Uterus (tissue), 3 donors: ENCODE measurements at regions not wholly inside any gene's neighbourhood (a gene's known extent, or its start where the extent isn't known, plus 50 kb on each side); places are given as distances from the start of the nearest gene placed in this dataset.

Experiments
- DNase-seq, 2 donors: peaks; one replicate each; pipeline ENCODE4 v3.0.0-alpha.2; 2019 to 2020
- H3K27ac ChIP-seq, 2 donors: fragments of 200-600 bp; sonication (generic); 1 replicate in 1 of 2; 2 replicates in 1 of 2; pipeline ENCODE4 v1.5.1; 2016 to 2018
- H3K27me3 ChIP-seq, 2 donors: fragments of 200-600 bp; sonication (generic); one replicate each; pipeline ENCODE4 v1.5.1; 2018 to 2019; ENCODE audit warnings: control low read depth in 1 of 2
- H3K36me3 ChIP-seq, 2 donors: fragments of 200-600 bp; sonication (generic); one replicate each; pipeline ENCODE4 v1.5.1; 2019; ENCODE audit warnings: control low read depth in 1 of 2
- H3K4me1 ChIP-seq, 2 donors: fragments of 200-600 bp; sonication (generic); one replicate each; pipeline ENCODE4 v1.5.1; 2018 to 2019; ENCODE audit warnings: control low read depth in 1 of 2
- H3K4me3 ChIP-seq, 2 donors: fragments of 200-600 bp; sonication (generic); 1 replicate in 1 of 2; 2 replicates in 1 of 2; pipeline ENCODE4 v1.5.1; 2018 to 2019; ENCODE audit warnings: mild to moderate bottlenecking in 1 of 2
- H3K9me3 ChIP-seq, 2 donors: fragments of 200-600 bp; sonication (generic); one replicate each; pipeline ENCODE4 v1.5.1; 2019; ENCODE audit warnings: control low read depth in 1 of 2
- POLR2A ChIP-seq, 2 donors: fragments of 450-650 bp; IDR thresholded peaks; one replicate each; pipeline ENCODE4 v1.6.1; 2016; ENCODE audit warnings: antibody characterized with exemption in 2 of 2, mild to moderate bottlenecking in 1 of 2, moderate library complexity in 1 of 2
- intact Hi-C: fragments of 100-400 bp; cut with DNase I; formaldehyde crosslinking; loops from one replicate; pipeline ENCODE4 v1.15.1; 2023; ENCODE audit warnings: low total_unique reads
- TF ChIP-seq, protein P1 (sequence below), 4 experiments: fragments of 200-600 bp in 2 of 4; fragments of 450-650 bp in 2 of 4; sonication (generic) in 2 of 4; IDR thresholded peaks; one replicate each; pipeline ENCODE4 v1.5.1; 2016 to 2019; ENCODE audit warnings: antibody characterized with exemption in 4 of 4, mild to moderate bottlenecking in 2 of 4, moderate library complexity in 1 of 4
- donor health status: DM: yes; HTN: yes; CAD: no.

GRCh38 chr6:14571746-14572145, 454.2 kb downstream of the CD83 start:
- Histone ChIP-seq H3K4me1 (no peaks in the 10 kb centered on the region), H3K9me3 (no peaks in the 10 kb centered on the region), H3K4me3 (no peak overlapping the region), H3K27ac (no peak overlapping the region), H3K36me3 (no peaks in the 10 kb centered on the region), H3K27me3 (no peaks in the 10 kb centered on the region)
- DNase-seq = no peak
- TF ChIP-seq, protein P1, sequence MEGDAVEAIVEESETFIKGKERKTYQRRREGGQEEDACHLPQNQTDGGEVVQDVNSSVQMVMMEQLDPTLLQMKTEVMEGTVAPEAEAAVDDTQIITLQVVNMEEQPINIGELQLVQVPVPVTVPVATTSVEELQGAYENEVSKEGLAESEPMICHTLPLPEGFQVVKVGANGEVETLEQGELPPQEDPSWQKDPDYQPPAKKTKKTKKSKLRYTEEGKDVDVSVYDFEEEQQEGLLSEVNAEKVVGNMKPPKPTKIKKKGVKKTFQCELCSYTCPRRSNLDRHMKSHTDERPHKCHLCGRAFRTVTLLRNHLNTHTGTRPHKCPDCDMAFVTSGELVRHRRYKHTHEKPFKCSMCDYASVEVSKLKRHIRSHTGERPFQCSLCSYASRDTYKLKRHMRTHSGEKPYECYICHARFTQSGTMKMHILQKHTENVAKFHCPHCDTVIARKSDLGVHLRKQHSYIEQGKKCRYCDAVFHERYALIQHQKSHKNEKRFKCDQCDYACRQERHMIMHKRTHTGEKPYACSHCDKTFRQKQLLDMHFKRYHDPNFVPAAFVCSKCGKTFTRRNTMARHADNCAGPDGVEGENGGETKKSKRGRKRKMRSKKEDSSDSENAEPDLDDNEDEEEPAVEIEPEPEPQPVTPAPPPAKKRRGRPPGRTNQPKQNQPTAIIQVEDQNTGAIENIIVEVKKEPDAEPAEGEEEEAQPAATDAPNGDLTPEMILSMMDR (IDR thresholded peaks at IDR 0.05) = no peak
- no peak for TF ChIP-seq POLR2A (IDR thresholded peaks at IDR 0.05)
- intact Hi-C loops = no loop called here

GRCh38 chr6:14573267-14573666, 455.7 kb downstream of the CD83 start:
- no peaks in the 10 kb centered on the region for H3K36me3 ChIP-seq
- no peaks in the 10 kb centered on the region for H3K27me3 ChIP-seq
- H3K4me3 ChIP-seq = no peak overlapping the region
- no peak overlapping the region for H3K27ac ChIP-seq
- H3K4me1 ChIP-seq = no peaks in the 10 kb centered on the region
- intact Hi-C loops = no loop called here
- TF ChIP-seq, protein P1 (IDR thresholded peaks at IDR 0.05) = no peak
- no peak for TF ChIP-seq POLR2A (IDR thresholded peaks at IDR 0.05)
- no peak for DNase-seq
- no peaks in the 10 kb centered on the region for H3K9me3 ChIP-seq

- Histone ChIP-seq H3K27me3 (no peaks in the 10 kb centered on the region), H3K4me3 (no peak overlapping the region), H3K36me3 (no peaks in the 10 kb centered on the region), H3K4me1 (no peaks in the 10 kb centered on the region), H3K9me3 (no peaks in the 10 kb centered on the region), H3K27ac (no peak overlapping the region)
- intact Hi-C loops = no loop called here
- no peak for DNase-seq
- TF ChIP-seq POLR2A (IDR thresholded peaks at IDR 0.05) = no peak
- TF ChIP-seq, protein P1 (IDR thresholded peaks at IDR 0.05) = no peak
Measured at GRCh38 chr6:14573703-14574290, 456.2 kb downstream of the CD83 start.

DNA sequence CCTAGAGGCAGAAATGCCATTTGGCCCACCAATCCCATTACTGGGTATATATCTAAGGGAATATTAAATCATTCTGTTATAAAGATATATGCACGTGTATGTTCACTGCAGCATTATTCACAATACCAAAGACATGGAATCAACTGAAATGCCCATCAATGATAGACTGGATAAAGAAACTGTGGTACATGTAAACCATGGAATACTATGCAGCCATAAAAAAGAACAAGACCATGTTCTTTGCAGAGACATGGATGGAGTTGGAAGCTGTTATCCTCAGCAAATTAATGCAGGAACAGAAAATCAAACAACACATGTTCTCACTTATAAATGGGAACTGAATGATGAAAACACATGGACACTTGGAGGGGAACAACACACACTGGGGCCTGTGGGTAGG, 458.4 kb downstream of the CD83 start:
- no peak overlapping the region for H3K27ac ChIP-seq
- intact Hi-C loops = no loop called here
- no peaks in the 10 kb centered on the region for H3K4me1 ChIP-seq
- H3K4me3 ChIP-seq = no peak overlapping the region
- H3K36me3 ChIP-seq = no peaks in the 10 kb centered on the region
- H3K27me3 ChIP-seq = no peaks in the 10 kb centered on the region
- TF ChIP-seq, protein P1 (IDR thresholded peaks at IDR 0.05) = no peak
- no peak for TF ChIP-seq POLR2A (IDR thresholded peaks at IDR 0.05)
- no peak for DNase-seq
- H3K9me3 ChIP-seq = no peaks in the 10 kb centered on the region

- H3K27me3 ChIP-seq = no peaks in the 10 kb centered on the region
- no peak overlapping the region for H3K27ac ChIP-seq
- no peaks in the 10 kb centered on the region for H3K9me3 ChIP-seq
- no peak overlapping the region for H3K4me3 ChIP-seq
- no peaks in the 10 kb centered on the region for H3K4me1 ChIP-seq
- H3K36me3 ChIP-seq = no peaks in the 10 kb centered on the region
- TF ChIP-seq, protein P1 (IDR thresholded peaks at IDR 0.05) = no peak
- no peak for TF ChIP-seq POLR2A (IDR thresholded peaks at IDR 0.05)
- DNase-seq = no peak
- intact Hi-C loops = no loop called here
Measured at GRCh38 chr6:14578994-14579393, 461.4 kb downstream of the CD83 start.
